OCI-LY7 (cell line): ENCODE measurements at regions not wholly inside any gene's neighbourhood (a gene's known extent, or its start where the extent isn't known, plus 50 kb on each side); places are given as distances from the start of the nearest gene placed in this dataset.

ENCODE experiments used
- EZH2phosphoT487 ChIP-seq: fragments of 200-600 bp; sonication (generic); IDR thresholded peaks from 2 replicates; pipeline ENCODE4 v1.6.1; 2018; ENCODE audit warnings: low read depth, borderline replicate concordance, mild to moderate bottlenecking, mixed run types, antibody characterized with exemption, low read length, moderate library complexity, mixed read lengths
- TF ChIP-seq, protein P1 (sequence below): fragments of 200-600 bp; sonication (generic); conservative IDR thresholded peaks from 2 replicates; pipeline ENCODE4 v1.5.1; 2014; ENCODE audit warnings: mild to moderate bottlenecking, antibody characterized with exemption, low read length, moderate library complexity, mixed read lengths

DNA sequence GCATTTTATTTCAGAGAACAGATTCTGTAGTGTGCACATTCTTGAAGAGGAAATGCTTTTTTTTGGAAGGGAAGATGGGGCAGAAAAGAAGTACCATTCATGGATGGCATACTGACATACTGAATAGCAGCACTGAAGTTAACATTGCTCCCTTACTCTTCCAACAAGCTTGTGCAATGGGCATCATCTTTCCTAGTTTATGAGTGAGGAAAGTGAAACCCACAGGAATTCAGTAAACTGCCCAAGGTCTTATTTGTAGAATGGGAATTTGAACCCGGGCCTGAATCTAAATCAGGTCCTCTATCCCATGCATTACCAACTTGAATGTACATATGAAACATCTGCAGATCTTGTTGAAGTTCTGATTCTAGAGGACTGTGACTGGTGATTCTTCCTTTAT lies 215.7 kb upstream of the FGGY start:
- TF ChIP-seq, protein P1, sequence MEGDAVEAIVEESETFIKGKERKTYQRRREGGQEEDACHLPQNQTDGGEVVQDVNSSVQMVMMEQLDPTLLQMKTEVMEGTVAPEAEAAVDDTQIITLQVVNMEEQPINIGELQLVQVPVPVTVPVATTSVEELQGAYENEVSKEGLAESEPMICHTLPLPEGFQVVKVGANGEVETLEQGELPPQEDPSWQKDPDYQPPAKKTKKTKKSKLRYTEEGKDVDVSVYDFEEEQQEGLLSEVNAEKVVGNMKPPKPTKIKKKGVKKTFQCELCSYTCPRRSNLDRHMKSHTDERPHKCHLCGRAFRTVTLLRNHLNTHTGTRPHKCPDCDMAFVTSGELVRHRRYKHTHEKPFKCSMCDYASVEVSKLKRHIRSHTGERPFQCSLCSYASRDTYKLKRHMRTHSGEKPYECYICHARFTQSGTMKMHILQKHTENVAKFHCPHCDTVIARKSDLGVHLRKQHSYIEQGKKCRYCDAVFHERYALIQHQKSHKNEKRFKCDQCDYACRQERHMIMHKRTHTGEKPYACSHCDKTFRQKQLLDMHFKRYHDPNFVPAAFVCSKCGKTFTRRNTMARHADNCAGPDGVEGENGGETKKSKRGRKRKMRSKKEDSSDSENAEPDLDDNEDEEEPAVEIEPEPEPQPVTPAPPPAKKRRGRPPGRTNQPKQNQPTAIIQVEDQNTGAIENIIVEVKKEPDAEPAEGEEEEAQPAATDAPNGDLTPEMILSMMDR, result no peak
- no peak for TF ChIP-seq EZH2phosphoT487
